Ovary (tissue), 3 donors: ENCODE measurements at regions not wholly inside any gene's neighbourhood (a gene's known extent, or its start where the extent isn't known, plus 50 kb on each side); places are given as distances from the start of the nearest gene placed in this dataset.

ENCODE experiments used
- CTCF ChIP-seq, 3 donors: fragments of 450-650 bp in 2 of 3; fragments of 200-600 bp in 1 of 3; IDR thresholded peaks; one replicate each; pipeline versions ENCODE4 v1.5.1 to v1.8.0; 2016 to 2022; ENCODE audit warnings: antibody characterized with exemption in 3 of 3, mild to moderate bottlenecking in 1 of 3
- EP300 ChIP-seq: sonication (generic); formaldehyde crosslinking; IDR thresholded peaks from one replicate; pipeline ENCODE4 v1.6.1; 2017; ENCODE audit warnings: antibody characterized with exemption
- POLR2A ChIP-seq: fragments of 450-650 bp; IDR thresholded peaks from one replicate; pipeline ENCODE4 v1.6.1; 2017; ENCODE audit warnings: antibody characterized with exemption, mild to moderate bottlenecking, moderate library complexity
- donor health status: DM: no; HTN: no; CAD: no.

- no peak for TF ChIP-seq POLR2A
- TF ChIP-seq CTCF (IDR thresholded peaks at IDR 0.05) = no peak
- no peak for TF ChIP-seq EP300
Observed at GRCh38 chr13:99080131-99080530, 102.3 kb upstream of the DOCK9 start.
